Stomach smooth muscle (tissue), 2 donors: ENCODE measurements at regions not wholly inside any gene's neighbourhood (a gene's known extent, or its start where the extent isn't known, plus 50 kb on each side); places are given as distances from the start of the nearest gene placed in this dataset.

Experiments
- H3K27ac ChIP-seq: one replicate; pipeline ENCODE4 v1.7.0; 2013; ENCODE audit warnings: mild to moderate bottlenecking, low read length, inconsistent platforms
- H3K27me3 ChIP-seq, 2 donors: one replicate each; pipeline ENCODE4 v1.7.0; 2013; ENCODE audit warnings: low read length in 2 of 2; ENCODE audit not compliant: insufficient read depth in 2 of 2, control insufficient read depth in 1 of 2
- H3K36me3 ChIP-seq, 2 donors: one replicate each; pipeline ENCODE4 v1.7.0; 2013; ENCODE audit warnings: low read length in 2 of 2; ENCODE audit not compliant: control insufficient read depth in 2 of 2, insufficient read depth in 2 of 2
- H3K4me1 ChIP-seq: one replicate; pipeline ENCODE4 v1.7.0; 2013; ENCODE audit warnings: low read length; ENCODE audit not compliant: control insufficient read depth, insufficient read depth
- H3K4me3 ChIP-seq, 2 donors: one replicate each; pipeline ENCODE4 v1.7.0; 2013; ENCODE audit warnings: low read length in 2 of 2
- H3K9ac ChIP-seq, 2 donors: one replicate each; pipeline ENCODE4 v1.7.0; 2013; ENCODE audit warnings: low read length in 2 of 2, mild to moderate bottlenecking in 1 of 2
- H3K9me3 ChIP-seq, 2 donors: one replicate each; pipeline ENCODE4 v1.7.0; 2013; ENCODE audit warnings: low read length in 2 of 2; ENCODE audit not compliant: control insufficient read depth in 2 of 2
- donor health status: healthy.
- donor health status: Pancreatic carcinoma.

DNA sequence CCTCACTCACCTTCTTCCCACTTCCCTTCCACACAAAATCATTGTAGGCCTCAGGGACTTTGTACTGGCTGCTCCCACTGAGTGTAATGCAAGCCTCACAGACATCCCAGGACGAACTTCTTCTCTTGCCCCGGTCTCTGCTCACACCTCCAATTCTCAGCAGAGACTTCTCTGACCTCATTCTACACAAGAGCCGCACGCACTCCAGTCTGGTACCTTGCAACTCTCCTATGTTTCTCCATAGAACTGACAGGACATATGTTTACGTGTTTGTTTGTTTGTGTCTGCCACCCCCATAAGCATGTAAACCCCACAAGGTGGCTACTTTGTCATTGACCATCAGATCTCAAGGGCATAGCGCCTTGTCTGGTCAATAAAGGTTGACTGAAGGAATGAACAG lies 350.8 kb downstream of the AJAP1 start:
- Histone ChIP-seq H3K4me1 (no peaks in the 10 kb centered on the region), H3K9me3 (no peaks in the 10 kb centered on the region), H3K9ac (no peak overlapping the region), H3K36me3 (no peaks in the 10 kb centered on the region), H3K27me3 (peaks cover 0 to 5% of the 10 kb centered on the region in 2 donors), H3K27ac (no peak overlapping the region), H3K4me3 (no peak overlapping the region)

DNA sequence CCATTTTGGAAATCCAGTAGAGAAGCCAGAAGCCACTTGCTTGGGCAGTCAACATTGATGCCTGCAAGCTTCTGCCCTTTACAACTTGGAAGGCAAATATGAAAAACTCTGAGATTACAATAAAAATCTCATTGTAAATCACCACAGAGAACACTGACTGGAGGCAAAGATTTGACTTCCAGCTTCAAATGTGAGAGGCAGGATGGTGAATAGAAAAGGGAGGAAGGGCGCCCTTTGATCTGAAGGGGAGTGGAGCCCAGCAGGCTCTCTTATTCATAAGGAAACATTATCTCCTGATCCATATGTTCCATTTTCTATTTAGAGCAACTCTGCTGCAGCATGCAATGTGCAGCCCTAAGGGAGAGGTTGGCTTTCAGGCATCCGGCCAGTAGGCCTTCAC lies 348.3 kb downstream of the AJAP1 start:
- Histone ChIP-seq H3K9ac (no peak overlapping the region), H3K27ac (no peak overlapping the region), H3K27me3 (no peaks in the 10 kb centered on the region), H3K4me1 (no peaks in the 10 kb centered on the region), H3K4me3 (no peak overlapping the region), H3K9me3 (no peaks in the 10 kb centered on the region), H3K36me3 (no peaks in the 10 kb centered on the region)

DNA sequence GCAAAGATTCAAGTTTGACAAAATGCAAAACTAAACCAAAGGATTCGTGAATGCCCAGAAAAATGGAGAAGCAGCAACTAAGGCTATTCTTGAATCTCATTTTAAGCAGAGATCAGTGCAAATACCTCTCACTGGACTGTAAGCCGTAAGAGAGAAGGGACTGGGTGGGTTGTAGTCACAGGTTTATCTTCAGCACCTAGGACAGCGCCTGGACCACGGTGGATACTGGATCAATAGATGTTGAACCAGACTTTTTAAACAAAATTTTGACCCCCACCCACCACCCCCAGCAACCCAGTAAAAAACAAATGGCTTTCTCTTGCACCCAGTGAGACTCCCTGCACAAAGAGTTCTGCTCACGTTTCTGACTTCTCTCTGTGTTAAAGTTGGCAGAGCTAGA lies 347.1 kb downstream of the AJAP1 start:
- H3K9ac ChIP-seq = no peak overlapping the region
- no peaks in the 10 kb centered on the region for H3K9me3 ChIP-seq
- H3K4me1 ChIP-seq = no peaks in the 10 kb centered on the region
- no peaks in the 10 kb centered on the region for H3K36me3 ChIP-seq
- no peak overlapping the region for H3K4me3 ChIP-seq
- no peak overlapping the region for H3K27ac ChIP-seq
- no peaks in the 10 kb centered on the region for H3K27me3 ChIP-seq

DNA sequence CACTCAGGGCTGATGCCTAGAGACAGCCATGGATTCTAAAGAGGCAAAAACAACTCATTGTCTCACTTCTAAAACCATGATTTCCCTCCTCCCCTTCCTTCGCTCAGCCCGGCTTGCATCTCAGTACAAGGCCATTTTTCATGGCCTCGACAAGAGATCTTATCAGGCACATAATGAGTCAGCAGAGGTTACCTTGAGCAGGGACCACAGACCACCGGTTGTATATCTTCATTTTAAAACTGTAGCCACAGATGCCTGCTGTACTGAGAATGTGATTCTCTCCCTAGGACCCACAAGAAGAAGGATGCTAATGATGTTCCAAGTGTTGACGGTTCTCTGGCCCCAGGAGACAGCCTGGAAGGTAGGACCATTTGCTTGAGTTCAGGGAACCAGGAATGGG lies 331.9 kb downstream of the AJAP1 start:
- H3K27me3 ChIP-seq = peaks cover 0 to 2% of the 10 kb centered on the region in 2 donors
- no peak overlapping the region for H3K9ac ChIP-seq
- peaks cover 0 to 5% of the 10 kb centered on the region in 2 donors for H3K9me3 ChIP-seq
- no peak overlapping the region for H3K27ac ChIP-seq
- no peaks in the 10 kb centered on the region for H3K4me1 ChIP-seq
- no peak overlapping the region for H3K4me3 ChIP-seq
- H3K36me3 ChIP-seq = no peaks in the 10 kb centered on the region

DNA sequence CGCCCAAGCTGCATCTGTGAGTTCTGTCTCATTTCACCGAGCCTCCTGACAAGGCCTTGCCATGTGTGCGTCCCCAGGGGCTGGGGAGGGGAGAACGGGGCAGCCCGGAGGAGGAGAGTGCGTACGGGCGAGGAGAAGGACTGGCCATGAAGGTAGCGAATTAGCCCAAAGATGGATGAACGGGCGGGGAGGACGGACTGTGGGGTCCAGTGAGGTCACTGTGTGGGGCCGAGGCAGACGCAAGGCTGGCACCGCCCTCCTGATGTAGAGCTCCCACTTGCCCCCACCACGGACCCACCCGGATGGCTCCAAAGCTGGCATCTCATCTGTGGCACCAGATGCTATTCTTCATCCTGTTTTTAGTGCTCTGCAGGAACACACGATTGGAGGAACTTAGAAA lies 330.4 kb downstream of the AJAP1 start:
- H3K4me1 ChIP-seq = peaks cover 4% of the 10 kb centered on the region
- H3K9me3 ChIP-seq = peaks cover 0 to 5% of the 10 kb centered on the region in 2 donors
- H3K4me3 ChIP-seq = no peak overlapping the region
- no peak overlapping the region for H3K27ac ChIP-seq
- no peaks in the 10 kb centered on the region for H3K36me3 ChIP-seq
- H3K27me3 ChIP-seq = peaks cover 0 to 2% of the 10 kb centered on the region in 2 donors
- H3K9ac ChIP-seq = no peak overlapping the region

DNA sequence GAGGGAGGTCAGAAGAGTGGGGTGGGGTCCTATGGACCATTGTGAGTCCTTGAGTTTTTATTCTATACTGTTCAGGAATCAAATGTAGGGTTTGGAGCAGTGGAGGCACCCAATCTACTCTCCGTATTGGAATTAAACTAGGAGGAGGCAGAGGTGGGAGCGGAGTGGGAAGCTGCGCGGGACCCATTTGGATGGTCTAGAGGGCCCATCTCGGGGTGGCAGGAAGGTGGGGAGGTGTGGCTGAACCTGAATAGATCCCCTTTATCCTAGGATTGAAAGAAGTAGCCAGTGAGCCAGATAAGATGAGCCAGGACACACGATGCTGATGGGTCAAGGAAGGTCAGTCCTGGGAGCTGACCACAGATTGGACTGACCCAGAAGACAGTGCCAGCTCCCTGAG lies 325.8 kb downstream of the AJAP1 start:
- Histone ChIP-seq H3K9ac (no peak overlapping the region), H3K9me3 (peaks cover 0 to 5% of the 10 kb centered on the region in 2 donors), H3K27me3 (peaks cover 0 to 3% of the 10 kb centered on the region in 2 donors), H3K27ac (no peak overlapping the region), H3K36me3 (no peaks in the 10 kb centered on the region), H3K4me3 (no peak overlapping the region), H3K4me1 (peaks cover 5% of the 10 kb centered on the region)

DNA sequence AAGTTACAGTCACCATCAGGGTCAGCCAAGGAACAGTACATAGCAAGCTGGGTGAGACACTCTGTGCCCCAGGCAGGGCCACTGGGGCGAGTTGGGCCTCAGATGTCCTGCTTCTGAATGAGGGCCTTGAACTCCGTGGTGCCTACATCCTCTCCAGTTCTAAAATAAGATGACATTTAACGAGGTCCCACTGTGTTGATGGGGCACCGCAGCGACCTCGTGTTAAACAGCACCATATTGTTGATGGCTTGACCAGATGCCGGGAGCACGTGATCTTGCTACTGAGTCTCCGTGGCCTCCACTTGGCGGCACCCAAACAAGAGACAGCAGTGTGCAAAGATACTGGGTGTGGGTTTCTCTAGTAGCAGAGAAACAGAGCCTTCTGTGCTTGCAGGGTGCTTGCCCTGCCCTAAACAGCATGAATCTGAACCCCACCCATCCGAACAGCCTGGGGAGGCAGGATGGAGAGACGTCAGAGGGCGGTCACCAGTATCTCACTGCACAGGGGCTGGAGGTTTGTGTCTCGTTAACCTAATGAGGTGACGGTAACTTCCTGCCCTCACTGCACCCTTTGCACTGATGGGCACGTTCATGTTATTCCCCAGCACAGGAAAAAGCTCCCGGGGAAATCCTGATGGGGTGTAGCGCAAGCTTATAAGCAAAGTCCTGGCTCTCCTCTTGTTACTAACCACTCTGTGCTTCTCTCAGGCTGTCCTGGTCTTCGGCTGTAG lies 324.4 kb downstream of the AJAP1 start:
- no peak overlapping the region for H3K4me3 ChIP-seq
- H3K9me3 ChIP-seq = peaks cover 0 to 5% of the 10 kb centered on the region in 2 donors
- peaks cover 0 to 3% of the 10 kb centered on the region in 2 donors for H3K27me3 ChIP-seq
- peaks cover 5% of the 10 kb centered on the region for H3K4me1 ChIP-seq
- no peak overlapping the region for H3K9ac ChIP-seq
- H3K27ac ChIP-seq = no peak overlapping the region
- H3K36me3 ChIP-seq = no peaks in the 10 kb centered on the region

DNA sequence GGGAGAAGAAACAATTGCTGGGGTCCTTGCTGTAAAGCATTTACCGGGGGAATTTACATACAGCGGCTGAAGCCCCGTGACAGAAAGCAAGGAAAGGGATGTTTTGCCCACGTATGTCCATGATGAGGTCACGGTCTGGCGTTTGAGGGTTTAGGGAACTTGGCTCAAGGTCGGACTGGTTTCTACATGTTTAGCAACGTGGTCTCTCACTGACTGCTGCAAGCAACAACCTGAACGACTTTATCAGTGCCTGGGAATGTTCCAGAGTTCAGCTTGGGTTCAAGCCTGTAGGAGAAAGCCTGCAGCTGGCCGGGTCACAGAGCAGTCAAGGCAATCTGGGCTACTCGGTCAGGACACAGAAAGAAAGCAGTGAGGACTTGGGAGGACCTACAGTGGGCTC lies 323.3 kb downstream of the AJAP1 start:
- no peak overlapping the region for H3K27ac ChIP-seq
- no peak overlapping the region for H3K4me3 ChIP-seq
- H3K9me3 ChIP-seq = no peaks in the 10 kb centered on the region
- peaks cover 5% of the 10 kb centered on the region for H3K4me1 ChIP-seq
- peaks cover 0 to 3% of the 10 kb centered on the region in 2 donors for H3K27me3 ChIP-seq
- H3K9ac ChIP-seq = no peak overlapping the region
- H3K36me3 ChIP-seq = no peaks in the 10 kb centered on the region

DNA sequence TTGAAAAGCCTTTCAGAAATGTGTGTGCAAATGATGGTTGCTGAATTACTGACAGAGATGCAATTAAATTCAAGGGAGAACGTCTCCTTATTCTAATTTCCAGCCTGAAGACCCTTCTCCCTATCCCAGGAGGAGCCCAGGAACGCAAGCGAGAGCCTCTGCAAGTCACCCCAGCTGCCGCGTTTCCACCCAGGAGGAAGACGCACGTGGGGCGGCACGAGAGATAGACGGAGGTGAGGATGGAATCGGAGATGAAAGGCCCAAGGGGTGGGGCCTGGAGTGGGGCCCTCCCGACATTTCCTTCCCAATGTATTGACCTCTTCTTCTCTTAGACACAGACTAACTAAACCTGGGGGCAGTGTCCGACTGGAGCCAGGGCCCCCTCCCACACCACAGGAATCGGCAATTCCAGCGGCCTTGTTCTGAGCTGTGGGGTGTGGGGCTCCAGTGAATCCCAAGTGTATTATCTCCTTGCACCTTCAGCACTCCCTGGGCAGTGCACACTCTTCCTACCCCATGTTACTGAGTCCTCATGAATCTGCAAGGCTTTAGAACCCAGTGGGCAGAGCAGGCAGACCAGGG lies 322.5 kb downstream of the AJAP1 start:
- Histone ChIP-seq H3K9me3 (no peaks in the 10 kb centered on the region), H3K36me3 (no peaks in the 10 kb centered on the region), H3K27me3 (peaks cover 0 to 3% of the 10 kb centered on the region in 2 donors), H3K9ac (no peak overlapping the region), H3K27ac (no peak overlapping the region), H3K4me3 (no peak overlapping the region), H3K4me1 (peaks cover 5% of the 10 kb centered on the region)

DNA sequence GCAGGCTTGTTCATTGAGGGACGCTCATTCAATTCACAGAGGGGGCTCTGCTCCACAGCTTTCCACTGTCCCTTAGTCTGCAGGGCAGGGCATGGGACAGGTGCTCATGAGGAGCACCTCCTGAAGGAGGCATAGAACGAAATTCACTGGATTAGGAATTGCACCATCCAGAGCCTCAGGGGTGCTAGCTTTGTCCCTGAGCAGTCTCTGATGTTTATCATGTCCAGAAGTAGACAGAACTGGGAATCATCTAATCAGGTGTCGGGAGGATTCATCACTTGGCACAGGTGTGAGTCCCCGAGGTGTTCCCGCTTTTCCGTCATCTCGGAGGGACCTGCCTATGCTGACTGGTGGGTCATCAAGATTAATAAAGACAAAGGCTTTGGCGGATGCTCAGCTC lies 321.4 kb downstream of the AJAP1 start:
- Histone ChIP-seq H3K27ac (no peak overlapping the region), H3K4me1 (peaks cover 5% of the 10 kb centered on the region), H3K9ac (no peak overlapping the region), H3K27me3 (peaks cover 0 to 3% of the 10 kb centered on the region in 2 donors), H3K4me3 (no peak overlapping the region), H3K36me3 (no peaks in the 10 kb centered on the region), H3K9me3 (no peaks in the 10 kb centered on the region)

DNA sequence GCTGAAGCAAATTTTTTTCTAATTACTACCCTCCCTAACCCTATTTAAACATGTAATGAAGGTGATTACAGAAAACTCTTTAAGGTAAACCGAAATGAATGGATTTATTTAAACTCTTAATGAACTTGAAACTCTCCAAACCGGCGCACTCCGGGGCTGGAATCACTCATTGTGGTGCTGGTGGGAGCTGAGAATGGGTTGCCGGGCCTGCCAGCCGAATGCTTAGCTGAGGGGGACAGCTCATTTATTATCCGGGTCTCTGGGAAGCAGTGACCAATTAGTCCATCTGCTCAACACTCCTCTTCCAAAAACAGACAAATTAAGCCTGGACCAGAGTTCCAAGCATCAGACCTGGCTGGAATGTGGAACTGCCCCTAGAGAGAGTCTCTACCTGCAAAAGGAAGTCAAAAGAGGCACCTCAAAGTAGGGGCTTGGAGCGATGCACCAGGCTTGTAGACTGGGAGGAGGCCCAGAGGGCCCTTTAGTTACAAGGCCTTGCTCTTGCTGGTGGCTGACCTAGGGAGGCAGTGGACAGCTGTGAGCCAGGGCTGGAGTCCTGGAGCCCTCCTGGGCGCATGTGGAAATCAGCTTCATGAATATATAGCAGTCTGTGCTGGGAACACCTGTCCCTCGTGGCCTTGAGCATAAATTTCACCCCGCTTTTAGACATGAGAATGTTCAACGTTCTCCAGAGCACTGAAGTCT lies 320.7 kb downstream of the AJAP1 start:
- H3K9me3 ChIP-seq = no peaks in the 10 kb centered on the region
- H3K36me3 ChIP-seq = no peaks in the 10 kb centered on the region
- H3K4me3 ChIP-seq = no peak overlapping the region
- no peak overlapping the region for H3K9ac ChIP-seq
- no peak overlapping the region for H3K27ac ChIP-seq
- H3K27me3 ChIP-seq = peaks cover 0 to 3% of the 10 kb centered on the region in 2 donors
- peaks cover 4% of the 10 kb centered on the region for H3K4me1 ChIP-seq
